ENCODE measurements at regions not wholly inside any gene's neighbourhood (a gene's known extent, or its start where the extent isn't known, plus 50 kb on each side); places are given as distances from the start of the nearest gene placed in this dataset.

- TF ChIP-seq CTCF (IDR thresholded peaks at IDR 0.05) (no peak), ESRRA (IDR thresholded peaks at IDR 0.05; ENCODE audit: borderline replicate concordance, low read length) (no peak), CEBPB (IDR thresholded peaks at IDR 0.05) (no peak), MAX (IDR thresholded peaks at IDR 0.05) (no peak), JUNB (IDR thresholded peaks at IDR 0.05) (no peak), MAZ (IDR thresholded peaks at IDR 0.05; ENCODE audit: borderline replicate concordance, low read depth, low read length) (no peak), CHD2 (IDR thresholded peaks at IDR 0.05; ENCODE audit: low read length, partially characterized antibody) (no peak)
These were observed 91.3 kb downstream of the ENGASE start for GRCh38 chr17:79165756-79166473.

All from A549 (cell line).